ENCODE measurements at regions not wholly inside any gene's neighbourhood (a gene's known extent, or its start where the extent isn't known, plus 50 kb on each side); places are given as distances from the start of the nearest gene placed in this dataset.
"Not testable (repeated sequence)": the region's sequence is repeated elsewhere in the genome, so short reads cannot be mapped to it uniquely, and the experiment has no call there.

- DNase-seq: no peak
Measured at GRCh38 chr6:26235302-26235670, 129.7 kb upstream of the BTN3A2 start.

DNA sequence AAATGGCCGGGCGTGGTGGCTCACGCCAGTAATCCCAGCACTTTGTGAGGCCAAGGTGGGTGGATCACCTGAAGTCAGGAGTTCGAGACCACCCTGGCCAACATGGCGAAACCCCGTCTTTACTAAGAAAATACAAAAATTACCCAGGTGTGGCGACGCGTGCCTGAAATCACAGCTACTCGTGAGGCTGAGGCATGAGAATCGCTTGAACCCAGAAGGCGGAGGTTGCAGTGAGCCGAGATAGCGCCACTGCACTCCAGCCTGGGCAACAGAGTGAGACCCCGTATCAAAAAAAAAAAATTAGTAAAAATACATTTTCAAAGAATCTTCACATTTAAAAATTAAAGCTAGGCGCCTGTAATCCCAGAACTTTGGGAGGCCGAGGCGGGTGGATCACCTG lies 125.6 kb upstream of the BTN3A2 start:
- DNase-seq: not testable (repeated sequence)

- DNase-seq: peak; percentile 96
Measured at GRCh38 chr6:26240157-26241032, 124.6 kb upstream of the BTN3A2 start.

DNA sequence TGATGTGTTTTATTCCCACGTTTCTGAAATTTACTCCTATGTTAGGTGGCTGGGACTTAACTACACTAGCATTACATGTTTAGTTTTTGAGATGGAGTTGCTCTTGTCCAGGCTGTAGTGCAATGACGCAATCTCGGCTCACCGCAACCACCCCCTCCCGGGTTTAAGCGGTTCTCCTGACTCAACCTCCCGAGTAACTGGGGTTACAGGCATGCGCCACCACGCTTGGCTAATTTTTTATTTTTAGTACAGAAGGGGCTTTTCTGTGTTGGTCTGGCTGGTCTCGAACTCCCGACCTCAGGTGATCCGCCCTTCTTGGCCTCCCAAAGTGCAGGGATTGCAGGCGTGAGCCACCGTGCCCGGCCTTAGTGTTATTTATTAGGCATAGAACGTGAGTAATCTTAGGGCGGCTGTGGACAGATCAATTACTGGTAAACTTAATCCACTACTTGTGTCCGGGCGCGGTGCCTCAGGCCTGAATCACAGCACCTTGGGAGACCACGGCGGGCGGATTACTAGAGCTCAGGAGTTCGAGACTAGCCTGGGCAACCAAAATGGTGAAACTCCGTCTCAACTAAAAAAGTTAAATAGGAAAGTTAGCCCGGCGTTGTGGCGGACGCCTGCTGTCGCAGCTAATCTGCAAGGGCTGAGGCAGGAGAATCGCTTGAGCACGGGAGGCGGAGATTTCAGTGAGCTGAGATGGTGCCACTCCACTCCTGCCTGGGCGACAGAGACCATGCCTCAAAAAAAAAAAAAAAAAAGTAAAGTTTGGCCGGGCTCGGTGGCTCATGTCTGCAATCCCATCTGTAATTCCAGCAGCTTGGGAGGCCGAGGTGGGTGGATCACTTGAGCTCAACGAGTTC lies 123.7 kb upstream of the BTN3A2 start:
- peak; percentile 73 for DNase-seq

GRCh38 chr6:26243132-26243531 lies 121.9 kb upstream of the BTN3A2 start:
- DNase-seq: no peak

GRCh38 chr6:26243752-26244151 lies 121.2 kb upstream of the BTN3A2 start:
- DNase-seq: no peak

DNA sequence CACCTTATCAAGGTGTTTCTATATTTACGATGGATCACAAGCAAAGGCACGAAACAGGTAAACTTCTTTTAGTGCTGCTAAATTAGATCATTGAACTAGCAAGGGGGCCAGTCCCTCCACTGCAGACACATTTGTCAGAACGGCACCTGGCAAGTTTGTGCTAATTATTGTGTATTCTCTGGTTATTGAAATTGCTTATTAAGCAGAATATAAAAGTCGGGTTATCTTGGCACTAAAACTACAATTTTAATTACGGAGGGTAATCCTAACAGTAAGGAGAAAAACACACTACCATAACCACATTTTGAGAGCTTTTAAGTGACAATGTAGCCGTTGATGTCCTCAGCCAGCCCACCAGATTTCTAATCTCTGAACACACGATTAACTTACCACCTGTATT lies 118.9 kb upstream of the BTN3A2 start:
- no peak for DNase-seq

GRCh38 chr6:26246553-26246952 lies 118.4 kb upstream of the BTN3A2 start:
- no peak for DNase-seq

GRCh38 chr6:26249707-26249956 lies 115.4 kb upstream of the BTN3A2 start:
- no peak for DNase-seq

GRCh38 chr6:26249957-26250697 lies 114.9 kb upstream of the BTN3A2 start:
- DNase-seq: peak; percentile 74

DNA sequence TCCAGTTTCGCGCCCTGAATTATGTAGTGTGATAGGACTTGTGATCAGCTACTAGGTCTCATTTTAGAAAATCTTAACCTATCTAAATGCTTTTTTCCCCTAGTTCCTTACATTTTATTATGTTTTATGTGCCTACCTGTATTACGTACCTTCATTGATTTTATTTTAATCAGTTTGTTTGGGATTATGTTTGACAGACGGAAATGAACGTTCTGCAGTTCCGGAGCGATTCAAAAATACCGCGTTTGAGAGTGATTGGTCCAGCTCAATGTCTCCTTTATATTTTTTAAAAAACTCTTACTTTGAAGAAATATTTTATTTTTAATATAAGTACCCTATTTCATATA lies 114.3 kb upstream of the BTN3A2 start:
- DNase-seq: no peak

DNA sequence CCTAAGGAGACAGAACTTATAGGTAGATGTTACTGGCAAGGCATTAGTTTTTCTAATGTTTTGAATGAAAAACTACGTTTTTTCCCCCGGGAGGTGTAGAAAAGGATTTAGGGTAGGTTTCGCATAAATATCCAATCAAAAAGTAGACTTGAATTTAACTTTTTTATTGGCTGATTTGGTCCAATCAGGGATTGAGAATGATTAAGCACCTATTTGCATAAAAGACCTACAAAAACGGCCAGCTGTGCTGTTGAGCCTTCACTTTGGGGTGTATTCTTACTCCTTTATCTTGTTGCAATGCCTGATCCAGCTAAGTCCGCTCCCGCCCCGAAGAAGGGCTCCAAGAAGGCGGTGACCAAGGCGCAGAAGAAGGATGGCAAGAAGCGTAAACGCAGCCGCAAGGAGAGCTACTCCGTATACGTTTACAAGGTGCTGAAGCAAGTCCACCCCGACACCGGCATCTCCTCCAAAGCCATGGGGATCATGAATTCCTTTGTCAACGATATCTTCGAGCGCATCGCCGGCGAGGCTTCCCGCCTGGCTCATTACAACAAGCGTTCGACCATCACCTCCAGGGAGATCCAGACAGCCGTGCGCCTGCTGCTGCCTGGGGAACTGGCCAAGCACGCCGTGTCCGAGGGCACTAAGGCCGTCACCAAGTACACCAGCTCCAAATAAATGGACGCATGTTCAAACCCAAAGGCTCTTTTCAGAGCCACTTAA lies 113.5 kb upstream of the BTN3A2 start:
- peak; percentile 93 for DNase-seq

DNA sequence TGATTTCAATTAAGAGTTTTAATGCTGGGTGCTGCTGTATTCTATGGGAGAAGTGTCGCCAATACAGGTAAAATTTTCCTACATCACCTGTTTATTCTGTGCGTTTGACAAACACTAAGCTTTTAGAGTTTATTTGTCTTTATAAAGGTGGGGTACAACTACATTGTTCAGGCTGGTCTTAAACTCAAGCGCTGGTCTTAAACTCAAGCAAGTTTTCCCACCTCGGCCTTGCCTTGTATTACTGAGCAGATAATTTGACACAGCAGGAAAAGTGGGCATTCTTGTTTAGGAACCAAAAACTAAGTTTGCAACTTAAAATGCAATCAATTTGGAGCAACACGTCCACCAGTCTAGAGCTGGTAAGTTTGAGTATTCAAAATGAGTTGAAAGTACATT lies 112.9 kb upstream of the BTN3A2 start:
- no peak for DNase-seq

GRCh38 chr6:26254724-26255123 lies 110.3 kb upstream of the BTN3A2 start:
- no peak for DNase-seq

DNA sequence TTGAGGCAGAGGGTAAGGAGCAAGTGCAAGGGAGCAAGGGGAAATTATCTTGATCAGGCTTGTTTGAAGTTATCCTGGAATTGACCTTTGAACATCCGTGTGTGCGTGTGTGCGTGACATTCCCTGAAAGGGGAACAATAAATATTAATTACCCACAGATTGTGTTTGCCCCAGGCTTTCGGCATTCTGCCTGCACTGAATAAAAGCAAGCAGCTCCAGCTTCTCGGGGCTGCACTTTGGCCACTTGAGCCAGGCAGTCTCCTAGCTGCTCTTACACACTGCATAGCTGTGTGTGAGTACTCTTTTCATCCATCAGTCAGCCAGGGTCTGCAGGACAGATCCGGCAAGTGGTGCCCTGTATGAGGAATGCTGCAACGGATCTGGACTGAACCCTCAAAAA lies 107.7 kb upstream of the BTN3A2 start:
- DNase-seq: no peak

- no peak for DNase-seq
Measured at GRCh38 chr6:26258212-26258977, 106.6 kb upstream of the BTN3A2 start.

- DNase-seq: no peak
Measured at GRCh38 chr6:26260110-26260637, 104.8 kb upstream of the BTN3A2 start.

- DNase-seq: no peak
Measured at GRCh38 chr6:26260725-26261490, 104.1 kb upstream of the BTN3A2 start.

DNA sequence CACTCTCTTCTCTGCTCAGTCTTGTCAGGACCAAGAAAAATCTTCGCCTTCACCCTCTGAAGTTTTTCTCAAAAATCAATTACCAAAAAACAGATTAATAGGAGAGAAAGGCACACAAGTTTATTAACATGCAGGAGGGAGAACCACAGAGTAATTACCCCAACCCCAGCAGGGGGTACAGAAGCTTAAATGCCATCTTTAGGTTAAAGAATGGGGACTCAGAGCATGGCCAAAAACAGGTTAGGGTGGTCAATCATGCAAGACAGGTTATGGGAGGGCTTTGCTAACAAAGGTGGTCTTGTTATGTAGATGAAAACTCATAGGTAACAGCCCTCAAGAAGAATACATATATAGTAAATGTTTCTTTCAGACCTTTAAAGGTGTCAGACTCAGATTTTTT lies 100.5 kb upstream of the BTN3A2 start:
- DNase-seq: no peak

GRCh38 chr6:26267083-26267589 lies 97.9 kb upstream of the BTN3A2 start:
- DNase-seq: no peak

All from fibroblast of upper back skin (primary cell).